Neural cell (in vitro differentiated cells): ENCODE measurements at regions not wholly inside any gene's neighbourhood (a gene's known extent, or its start where the extent isn't known, plus 50 kb on each side); places are given as distances from the start of the nearest gene placed in this dataset.

Source experiments
- H2AFZ ChIP-seq: fragments of 200-600, 300-800 bp; sonication (generic), shearing (Covaris generic); 2 replicates; pipeline ENCODE4 v1.6.0; 2014; ENCODE audit warnings: low read depth, mild to moderate bottlenecking, antibody characterized with exemption, low read length, moderate library complexity
- H3F3A ChIP-seq: fragments of 200-600 bp; shearing (Covaris generic); 2 replicates; pipeline ENCODE4 v1.6.1; 2016; ENCODE audit warnings: mild to moderate bottlenecking, moderate library complexity, mixed read lengths, antibody characterized with exemption, low read length; ENCODE audit not compliant: insufficient read depth, poor library complexity, severe bottlenecking
- H3K27ac ChIP-seq: fragments of 200-600, 300-800 bp; sonication (generic), shearing (Covaris generic); 2 replicates; pipeline ENCODE4 v1.5.1; 2014; ENCODE audit warnings: mild to moderate bottlenecking, low read length, moderate library complexity
- H3K27me3 ChIP-seq: fragments of 300-800, 200-600 bp; sonication (generic), shearing (Covaris generic); 2 replicates; pipeline ENCODE4 v1.6.0; 2014; ENCODE audit warnings: mild to moderate bottlenecking, low read depth, low read length, moderate library complexity; ENCODE audit not compliant: insufficient read depth
- H3K36me3 ChIP-seq: fragments of 300-800, 200-600 bp; sonication (generic), shearing (Covaris generic); 2 replicates; pipeline ENCODE4 v1.5.1; 2014; ENCODE audit warnings: mild to moderate bottlenecking, antibody characterized with exemption, low read length, moderate library complexity; ENCODE audit not compliant: insufficient read depth
- H3K4me2 ChIP-seq: fragments of 300-800, 200-600 bp; sonication (generic), shearing (Covaris generic); 2 replicates; pipeline ENCODE4 v1.6.0; 2014; ENCODE audit warnings: mild to moderate bottlenecking, low read length
- H3K4me3 ChIP-seq: fragments of 300-800, 200-600 bp; sonication (generic), shearing (Covaris generic); 2 replicates; pipeline ENCODE4 v1.5.1; 2014; ENCODE audit warnings: mild to moderate bottlenecking, low read length, moderate library complexity
- H3K79me2 ChIP-seq: fragments of 200-600 bp; shearing (Covaris generic); replicated peaks from 2 replicates; pipeline ENCODE4 v1.6.0; 2014; ENCODE audit warnings: mild to moderate bottlenecking, low read length, moderate library complexity; ENCODE audit not compliant: insufficient read depth
- H3K9ac ChIP-seq: fragments of 300-800, 200-600 bp; sonication (generic), shearing (Covaris generic); 2 replicates; pipeline ENCODE4 v1.6.1; 2016; ENCODE audit warnings: mild to moderate bottlenecking, low read length, mixed read lengths
- H3K9me2 ChIP-seq: fragments of 200-600 bp; shearing (Covaris generic); 2 replicates; pipeline ENCODE4 v1.6.1; 2016; ENCODE audit warnings: mild to moderate bottlenecking, low read length, mixed read lengths; ENCODE audit not compliant: insufficient read depth
- H3K9me3 ChIP-seq: fragments of 200-600, 300-800 bp; sonication (generic), shearing (Covaris generic); 2 replicates; pipeline ENCODE4 v1.6.1; 2016; ENCODE audit warnings: mild to moderate bottlenecking, mixed run types, low read length, moderate library complexity, mixed read lengths
- H4K20me1 ChIP-seq: fragments of 200-600 bp; shearing (Covaris generic); 2 replicates; pipeline ENCODE4 v1.6.1; 2016; ENCODE audit warnings: mild to moderate bottlenecking, mixed run types; ENCODE audit not compliant: insufficient read depth
- CTCF ChIP-seq: fragments of 450-650 bp; IDR thresholded peaks from 2 replicates; pipeline ENCODE4 v1.5.1; 2014; ENCODE audit warnings: antibody characterized with exemption, mild to moderate bottlenecking, moderate library complexity; ENCODE audit not compliant: poor library complexity, severe bottlenecking
- EP300 ChIP-seq: fragments of 450-650 bp; conservative IDR thresholded peaks from 2 replicates; pipeline ENCODE4 v1.6.1; 2014; ENCODE audit warnings: antibody characterized with exemption, mild to moderate bottlenecking, moderate library complexity; ENCODE audit not compliant: poor library complexity, severe bottlenecking
- EZH2 ChIP-seq: fragments of 200-600, 300-800 bp; shearing (Covaris generic), sonication (generic); IDR thresholded peaks from 2 replicates; pipeline ENCODE4 v1.6.1; 2014; ENCODE audit warnings: antibody characterized with exemption, low read length, borderline replicate concordance, mild to moderate bottlenecking; ENCODE audit not compliant: insufficient read depth, poor library complexity, severe bottlenecking
- MXI1 ChIP-seq: fragments of 450-650 bp; conservative IDR thresholded peaks from 2 replicates; pipeline ENCODE4 v1.6.1; 2014; ENCODE audit warnings: antibody characterized with exemption, mild to moderate bottlenecking; ENCODE audit not compliant: poor library complexity, severe bottlenecking
- POLR2AphosphoS5 ChIP-seq: IDR thresholded peaks from 2 replicates; pipeline ENCODE4 v1.6.1; 2012
- RAD21 ChIP-seq: fragments of 450-650 bp; conservative IDR thresholded peaks from 2 replicates; pipeline ENCODE4 v1.6.1; 2014; ENCODE audit warnings: antibody characterized with exemption, mild to moderate bottlenecking, moderate library complexity
- REST ChIP-seq: IDR thresholded peaks from 2 replicates; pipeline ENCODE4 v1.6.1; 2012; ENCODE audit warnings: borderline replicate concordance
- SMC3 ChIP-seq: fragments of 450-650 bp; conservative IDR thresholded peaks from 2 replicates; pipeline ENCODE4 v1.6.1; 2014; ENCODE audit warnings: antibody characterized with exemption, mild to moderate bottlenecking, moderate library complexity; ENCODE audit not compliant: poor library complexity
- TAF1 ChIP-seq: IDR thresholded peaks from 2 replicates; pipeline ENCODE4 v1.6.1; 2012; ENCODE audit warnings: low read depth

GRCh38 chr11:11035331-11035730 lies 177.5 kb upstream of the ZBED5 start:
- H3F3A ChIP-seq: no peaks in the 10 kb centered on the region
- H3K27me3 ChIP-seq: no peaks in the 10 kb centered on the region
- no peaks in the 10 kb centered on the region for H3K9me2 ChIP-seq
- no peak overlapping the region for H3K9ac ChIP-seq
- no peak overlapping the region for H3K27ac ChIP-seq
- no peak overlapping the region for H2AFZ ChIP-seq
- no peaks in the 10 kb centered on the region for H3K36me3 ChIP-seq
- H3K4me2 ChIP-seq: no peak overlapping the region
- H3K79me2 ChIP-seq: no peaks in the 10 kb centered on the region
- H4K20me1 ChIP-seq: no peaks in the 10 kb centered on the region
- H3K4me3 ChIP-seq: no peak overlapping the region
- no peaks in the 10 kb centered on the region for H3K9me3 ChIP-seq
- TF ChIP-seq RAD21 (no peak), TAF1 (no peak), CTCF (no peak), EP300 (no peak)

- Histone ChIP-seq H3K4me2 (no peak overlapping the region), H3F3A (no peaks in the 10 kb centered on the region), H3K9me2 (no peaks in the 10 kb centered on the region), H3K4me3 (no peak overlapping the region), H3K27me3 (no peaks in the 10 kb centered on the region), H3K9ac (no peak overlapping the region), H3K27ac (no peak overlapping the region), H4K20me1 (no peaks in the 10 kb centered on the region), H3K79me2 (no peaks in the 10 kb centered on the region), H3K9me3 (no peaks in the 10 kb centered on the region), H2AFZ (no peak overlapping the region), H3K36me3 (no peaks in the 10 kb centered on the region)
- no peak for TF ChIP-seq EZH2
- no peak for TF ChIP-seq POLR2AphosphoS5
- no peak for TF ChIP-seq RAD21
- no peak for TF ChIP-seq MXI1
- no peak for TF ChIP-seq SMC3
- no peak for TF ChIP-seq CTCF
- no peak for TF ChIP-seq EP300
- no peak for TF ChIP-seq REST
- TF ChIP-seq TAF1: no peak
Measured at GRCh38 chr11:11034476-11034875, 176.6 kb upstream of the ZBED5 start.
